H1 (cell line): ENCODE measurements at regions not wholly inside any gene's neighbourhood (a gene's known extent, or its start where the extent isn't known, plus 50 kb on each side); places are given as distances from the start of the nearest gene placed in this dataset.
A peak's percentile ranks its signal among the peaks of the same experiment; 100 is the strongest.

Source experiments
- CTCF ChIA-PET: fragments of 300-600 bp; sonication (Branson Sonifier 250); formaldehyde crosslinking; loops from one replicate; lab custom pipeline; 2021; ENCODE audit not compliant: partially characterized antibody; lab: Charles Lee
- POLR2A ChIA-PET: fragments of 300-600 bp; sonication (Branson Sonifier 250); formaldehyde crosslinking; loops from one replicate; lab custom pipeline; 2021; ENCODE audit warnings: inconsistent platforms; ENCODE audit not compliant: partially characterized antibody; lab: Charles Lee
- DNase-seq, 2 experiments: peaks; one replicate each; pipeline versions ENCODE4 v3.0.0 to v3.0.0-alpha.2; 2010 to 2022; ENCODE audit warnings: low spot score in 2 of 2, low read depth in 1 of 2, mixed read lengths in 1 of 2
- FAIRE-seq: peaks from 2 replicates; lab custom pipeline; 2011; peaks lifted over from hg19 to GRCh38; lab: Jason Lieb, UNC
- H2AFZ ChIP-seq: 2 replicates; pipeline ENCODE4 v1.8.1; 2012; ENCODE audit warnings: low read length, inconsistent platforms
- H2AK5ac ChIP-seq: 2 replicates; pipeline ENCODE4 v1.6.1; 2013; ENCODE audit warnings: low read depth, low read length
- H2BK120ac ChIP-seq: replicated peaks from 2 replicates; pipeline ENCODE3; 2013; ENCODE audit warnings: low read depth, low read length, inconsistent platforms
- H2BK12ac ChIP-seq: 2 replicates; pipeline ENCODE4 v1.6.1; 2013; ENCODE audit warnings: low read depth, low read length
- H2BK15ac ChIP-seq: 2 replicates; pipeline ENCODE4 v1.6.1; 2013; ENCODE audit warnings: low read length
- H2BK20ac ChIP-seq: 2 replicates; pipeline ENCODE4 v1.6.1; 2013; ENCODE audit warnings: low read length
- H2BK5ac ChIP-seq: 2 replicates; pipeline ENCODE4 v1.6.1; 2013; ENCODE audit warnings: low read depth, low read length
- H3K14ac ChIP-seq: 2 replicates; pipeline ENCODE4 v1.6.1; 2013; ENCODE audit warnings: inconsistent platforms; ENCODE audit not compliant: insufficient read length
- H3K18ac ChIP-seq: 2 replicates; pipeline ENCODE4 v1.6.1; 2013; ENCODE audit warnings: low read length; ENCODE audit errors: extremely low read depth
- H3K23ac ChIP-seq: 2 replicates; pipeline ENCODE4 v1.6.1; 2013; ENCODE audit warnings: inconsistent platforms; ENCODE audit not compliant: insufficient read length
- H3K23me2 ChIP-seq: 2 replicates; pipeline ENCODE4 v1.6.1; 2013; ENCODE audit warnings: low read depth, low read length
- H3K27ac ChIP-seq: 2 replicates; pipeline ENCODE4 v1.6.1; 2011; ENCODE audit warnings: low read depth, low read length, inconsistent platforms
- H3K27me3 ChIP-seq, 4 experiments: replicated peaks in 1 of 4; 1 replicate in 1 of 4; 2 replicates in 3 of 4; pipeline versions ENCODE4 v1.6.1 to v1.8.1; 2011 to 2013; ENCODE audit warnings: low read length in 3 of 4, mild to moderate bottlenecking in 3 of 4, inconsistent platforms in 2 of 4, mixed read lengths in 2 of 4, moderate library complexity in 1 of 4; ENCODE audit not compliant: control insufficient read depth in 3 of 4, insufficient read depth in 3 of 4; ENCODE audit errors: extremely low read depth in 1 of 4
- H3K36me3 ChIP-seq, 4 experiments: 2 replicates each; pipeline versions ENCODE4 v1.6.1 to v1.8.1; 2011 to 2013; ENCODE audit warnings: mild to moderate bottlenecking in 4 of 4, low read length in 3 of 4, moderate library complexity in 2 of 4, control low read depth in 1 of 4, inconsistent platforms in 1 of 4; ENCODE audit not compliant: insufficient read depth in 4 of 4, control insufficient read depth in 2 of 4
- H3K4ac ChIP-seq: replicated peaks from 2 replicates; pipeline ENCODE3; 2013; ENCODE audit warnings: low read length, low read depth, mixed read lengths, inconsistent platforms; ENCODE audit not compliant: insufficient read length
- H3K4me1 ChIP-seq, 4 experiments: replicated peaks in 1 of 4; 1 replicate in 1 of 4; 2 replicates in 3 of 4; pipeline versions ENCODE4 v1.6.1 to v1.8.1; 2011 to 2013; ENCODE audit warnings: low read length in 3 of 4, inconsistent platforms in 2 of 4, mixed read lengths in 1 of 4; ENCODE audit not compliant: insufficient read depth in 4 of 4, control insufficient read depth in 3 of 4
- H3K4me2 ChIP-seq, 2 experiments: 2 replicates each; pipeline versions ENCODE4 v1.6.1 to v1.8.1; 2011 to 2013; ENCODE audit warnings: low read depth in 2 of 2, low read length in 2 of 2, control low read depth in 1 of 2, inconsistent platforms in 1 of 2, mild to moderate bottlenecking in 1 of 2; ENCODE audit not compliant: insufficient read depth in 1 of 2
- H3K4me3 ChIP-seq, 4 experiments: fragments of 200-600, 300-600 bp in 1 of 4; sonication (generic), shearing (Covaris generic), sonication (Bioruptor Twin) in 1 of 4; 2 replicates each; pipeline versions ENCODE4 v1.5.1 to v1.8.1; 2011 to 2016; ENCODE audit warnings: low read length in 4 of 4, low read depth in 3 of 4, control low read depth in 2 of 4, inconsistent platforms in 2 of 4, mild to moderate bottlenecking in 2 of 4, mixed read lengths in 1 of 4, moderate library complexity in 1 of 4; ENCODE audit not compliant: insufficient read depth in 2 of 4; ENCODE audit errors: extremely low read depth in 1 of 4
- H3K56ac ChIP-seq: replicated peaks from 2 replicates; pipeline ENCODE3; 2013; ENCODE audit warnings: low read depth, mild to moderate bottlenecking, mixed read lengths, low read length, inconsistent platforms; ENCODE audit not compliant: insufficient read length
- H3K79me1 ChIP-seq: 2 replicates; pipeline ENCODE4 v1.6.1; 2013; ENCODE audit warnings: low read depth, low read length, control low read depth
- H3K79me2 ChIP-seq, 2 experiments: 2 replicates each; pipeline versions ENCODE4 v1.6.1 to v1.8.1; 2012 to 2013; ENCODE audit warnings: low read length in 2 of 2, mild to moderate bottlenecking in 2 of 2, inconsistent platforms in 1 of 2; ENCODE audit not compliant: insufficient read depth in 2 of 2, control insufficient read depth in 1 of 2
- H3K9ac ChIP-seq, 4 experiments: replicated peaks in 1 of 4; 1 replicate in 1 of 4; 2 replicates in 3 of 4; pipeline versions ENCODE4 v1.6.1 to v1.8.1; 2011 to 2013; ENCODE audit warnings: low read depth in 3 of 4, low read length in 3 of 4, control low read depth in 2 of 4, mild to moderate bottlenecking in 2 of 4, moderate library complexity in 2 of 4, inconsistent platforms in 1 of 4; ENCODE audit errors: extremely low read depth in 1 of 4
- H3K9me3 ChIP-seq, 2 experiments: 2 replicates each; pipeline versions ENCODE4 v1.6.1 to v1.8.1; 2012 to 2013; ENCODE audit warnings: mild to moderate bottlenecking in 2 of 2, moderate library complexity in 2 of 2, control low read depth in 1 of 2, inconsistent platforms in 1 of 2, low read depth in 1 of 2, low read length in 1 of 2, mixed read lengths in 1 of 2; ENCODE audit not compliant: insufficient read depth in 2 of 2
- H4K20me1 ChIP-seq, 2 experiments: replicated peaks in 1 of 2; 2 replicates each; pipeline versions ENCODE3 to v1.8.1; 2011 to 2013; ENCODE audit warnings: inconsistent platforms in 2 of 2, low read length in 2 of 2, mild to moderate bottlenecking in 1 of 2; ENCODE audit not compliant: insufficient read depth in 2 of 2, control insufficient read depth in 1 of 2
- H4K5ac ChIP-seq: 2 replicates; pipeline ENCODE4 v1.6.1; 2013; ENCODE audit warnings: low read length, low read depth, mixed read lengths, inconsistent platforms; ENCODE audit not compliant: insufficient read length
- H4K8ac ChIP-seq: 2 replicates; pipeline ENCODE4 v1.8.0; 2013; ENCODE audit warnings: mild to moderate bottlenecking, moderate library complexity, low read length, inconsistent platforms; ENCODE audit not compliant: insufficient read depth; ENCODE audit errors: extremely low read depth
- H4K91ac ChIP-seq: replicated peaks from 2 replicates; pipeline ENCODE3; 2013; ENCODE audit warnings: low read length, mixed read lengths, inconsistent platforms; ENCODE audit not compliant: insufficient read length
- BRCA1 ChIP-seq: IDR thresholded peaks from 2 replicates; pipeline ENCODE4 v1.6.1; 2012; ENCODE audit warnings: low read depth, low read length, improper control_type of control experiment
- NRF1 ChIP-seq: IDR thresholded peaks from 2 replicates; pipeline ENCODE4 v1.6.1; 2011; ENCODE audit warnings: mild to moderate bottlenecking, low read depth, low read length, improper control_type of control experiment
- SP1 ChIP-seq: IDR thresholded peaks from 2 replicates; pipeline ENCODE4 v1.6.1; 2011; ENCODE audit warnings: low read depth, low read length
- TBP ChIP-seq: IDR thresholded peaks from 2 replicates; pipeline ENCODE4 v1.6.1; 2011; ENCODE audit warnings: low read depth, low read length, improper control_type of control experiment
- TCF12 ChIP-seq: IDR thresholded peaks from 2 replicates; pipeline ENCODE4 v1.6.1; 2011; ENCODE audit warnings: low read depth, mild to moderate bottlenecking, low read length
- TEAD4 ChIP-seq: IDR thresholded peaks from 2 replicates; pipeline ENCODE4 v1.6.1; 2012; ENCODE audit warnings: low read depth, low read length, inconsistent platforms, mixed read lengths
- ZNF274 ChIP-seq: IDR thresholded peaks from 2 replicates; pipeline ENCODE4 v1.7.0; 2012; ENCODE audit warnings: low read length, borderline replicate concordance; ENCODE audit errors: extremely low read depth
- WGBS, 2 experiments: shearing (Covaris generic) in 1 of 2; methylation state at CpG; one replicate each; pipeline versions ENCODE4 v1.1.6 to v1.1.7; 2013 to 2015; ENCODE audit warnings: low lambda C conversion rate in 2 of 2, mixed read lengths in 2 of 2, inconsistent platforms in 1 of 2, low coverage in 1 of 2, missing lambda C conversion rate in 1 of 2; ENCODE audit not compliant: insufficient replicate concordance in 2 of 2, insufficient coverage in 1 of 2, insufficient read length in 1 of 2; ENCODE audit errors: extremely low coverage in 1 of 2, missing lambda C conversion rate in 1 of 2; 5-methylcytosine and 5-hydroxymethylcytosine counted together

DNA sequence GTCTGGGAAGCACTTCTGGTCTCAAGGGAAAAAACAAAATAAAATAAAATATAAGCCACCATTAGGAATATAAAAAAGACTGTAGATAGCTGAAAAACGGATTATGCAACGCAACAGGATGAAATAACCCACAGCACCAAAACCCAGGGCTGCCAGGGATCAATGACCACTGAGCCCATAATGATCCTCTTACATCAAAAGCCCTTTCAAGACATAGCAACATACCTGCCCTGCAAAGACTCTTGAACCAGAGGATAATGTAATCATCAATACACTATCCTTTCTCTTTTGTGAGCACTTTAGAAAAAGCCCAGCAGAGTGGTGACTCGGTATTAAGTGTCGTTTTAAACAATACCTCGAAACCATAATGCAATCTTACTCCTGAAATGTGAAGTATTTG lies 235.0 kb upstream of the SOX21 start:
- Histone ChIP-seq H2BK120ac (no peak overlapping the region), H2BK15ac (no peak overlapping the region), H3K14ac (no peak overlapping the region), H2BK20ac (no peak overlapping the region), H4K8ac (no peak overlapping the region), H3K27ac (0 out of 2 replicates have a peak overlapping the region, but pooled peaks have one; percentile 17), H4K91ac (no peak overlapping the region), H3K4me2 (peak overlapping the region; percentile 42 to 44), H3K4ac (no peak overlapping the region), H2AFZ (no peak overlapping the region; the same call in 1 of the 2 replicates), H3K79me2 (no peaks in the 10 kb centered on the region), H2AK5ac (no peak overlapping the region), H3K23ac (no peak overlapping the region), H4K20me1 (no peaks in the 10 kb centered on the region), H3K56ac (no peak overlapping the region), H3K9ac (peak overlapping the region in 1 of 4 experiments; percentile 5; a peak in 1 of 7 replicates), H2BK12ac (peak overlapping the region; percentile 12; the same call in 1 of the 2 replicates), H3K4me3 (peak overlapping the region in 1 of 4 experiments; percentile 5; a peak in 1 of 8 replicates), H3K18ac (no peak overlapping the region; the same call in 1 of the 2 replicates), H2BK5ac (peak overlapping the region; percentile 20; the same call in 1 of the 2 replicates), H4K5ac (peak overlapping the region; percentile 84), H3K9me3 (peaks cover 0 to 4% of the 10 kb centered on the region in 2 experiments; a peak in 1 of 4 replicates), H3K36me3 (peaks cover 0 to under 1% (median 0%) of the 10 kb centered on the region in 4 experiments; a peak in 1 of 8 replicates), H3K23me2 (no peaks in the 10 kb centered on the region), H3K79me1 (no peaks in the 10 kb centered on the region), H3K4me1 (peaks cover 0 to 22% (median 8%) of the 10 kb centered on the region in 4 experiments; a peak in 4 of 7 replicates), H3K27me3 (no peaks in the 10 kb centered on the region)
- ChIA-PET POLR2A (interaction anchor here (1.0 to 1.2 kb wide), 2 partner anchors 21 to 237 kb away, joined by 3 read pairs; no protein-coding TSS in a partner anchor), CTCF (interaction anchor here (0.5 to 3.2 kb wide), 5 partner anchors 12 to 348 kb away, joined by 3 to 15 read pairs (median 4); no protein-coding TSS in a partner anchor)
- 0 out of 2 replicates have a peak, but pooled peaks have one; percentile 1 for TF ChIP-seq TEAD4
- TF ChIP-seq NRF1: no peak
- TF ChIP-seq SP1: no peak
- no peak for TF ChIP-seq TCF12
- TF ChIP-seq BRCA1: no peak
- TF ChIP-seq TBP: no peak
- TF ChIP-seq ZNF274: no peak
- 57% methylated on average over 5 of the region's 5 CpGs; no CpG with 5 or more reads in 1 of the 2 experiments for WGBS, 2 experiments
- DNase-seq: no peak
- no peak for FAIRE-seq
